KG1 (cell line): ENCODE measurements at regions not wholly inside any gene's neighbourhood (a gene's known extent, or its start where the extent isn't known, plus 50 kb on each side); places are given as distances from the start of the nearest gene placed in this dataset.
"Not testable (repeated sequence)": the region's sequence is repeated elsewhere in the genome, so short reads cannot be mapped to it uniquely, and the experiment has no call there.

Experiments
- DNase-seq: peaks from one replicate; lab custom pipeline; 2025; lab: John Stamatoyannopoulos, UW

DNA sequence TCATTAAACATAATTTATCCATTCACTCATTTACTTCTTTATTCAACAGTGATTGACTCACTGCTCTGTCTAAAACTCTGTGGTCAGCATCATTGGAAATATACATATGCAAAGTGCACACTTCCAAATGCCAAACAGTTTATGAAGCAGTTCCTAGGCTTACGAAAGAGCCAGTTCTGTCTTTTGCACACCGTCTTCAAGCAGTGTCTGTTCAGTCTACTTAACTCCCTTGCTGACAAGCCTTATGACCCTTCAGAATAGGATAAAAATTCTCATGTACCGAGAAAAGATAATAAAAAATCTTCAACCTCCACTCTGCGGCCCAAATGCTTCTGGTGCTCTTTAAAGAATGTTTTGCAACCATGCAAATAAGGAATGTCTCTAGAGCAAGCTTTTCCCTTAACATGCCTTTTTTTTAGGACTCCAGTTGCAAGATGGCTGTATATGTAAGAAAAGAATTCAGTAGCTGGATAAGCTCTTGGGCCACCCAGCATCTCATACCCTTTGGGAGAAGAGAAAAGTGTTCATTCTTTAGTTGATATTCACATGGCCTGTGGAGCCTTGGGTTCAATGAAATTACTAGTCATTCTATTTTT, 1037.0 kb upstream of the SLIT2 start:
- DNase-seq = no peak

DNA sequence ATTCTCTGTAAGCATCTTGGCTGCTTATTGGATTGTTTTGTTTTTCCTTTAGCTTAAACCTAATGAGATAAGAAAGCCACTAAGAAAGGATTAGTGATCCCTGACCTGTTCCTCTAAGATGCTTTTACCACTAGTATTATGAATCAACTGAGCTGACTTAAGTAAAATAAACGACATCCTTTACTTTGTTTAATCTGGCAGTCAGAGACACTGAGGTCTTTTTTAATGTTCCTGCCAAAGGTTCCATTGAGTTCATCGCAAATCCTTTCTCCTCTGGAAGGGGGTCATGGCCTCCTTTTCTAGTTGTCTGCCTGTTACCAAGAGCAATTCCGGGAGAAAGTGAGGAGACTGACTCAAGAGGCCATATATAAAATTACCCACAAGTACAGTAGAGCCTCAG, 1038.3 kb upstream of the SLIT2 start:
- no peak for DNase-seq

DNA sequence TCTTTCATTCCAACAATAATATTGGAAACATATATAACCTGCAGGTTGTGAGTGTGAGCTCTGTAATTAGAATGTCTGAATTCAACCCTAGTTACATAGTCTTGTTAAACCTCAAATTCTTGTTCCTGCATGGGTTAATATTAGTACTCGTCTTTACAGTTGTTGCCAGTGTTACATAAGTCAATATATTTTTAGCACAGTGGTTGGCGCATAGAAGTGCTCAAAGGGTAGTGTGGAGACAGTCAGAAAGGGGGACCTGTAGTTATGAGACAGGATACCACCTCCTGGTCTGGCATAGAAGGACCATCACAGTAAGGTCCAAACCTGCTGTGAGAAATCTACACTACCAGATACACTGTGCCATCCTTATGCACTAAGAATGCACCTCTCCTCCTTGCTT, 1045.9 kb upstream of the SLIT2 start:
- no peak for DNase-seq

DNA sequence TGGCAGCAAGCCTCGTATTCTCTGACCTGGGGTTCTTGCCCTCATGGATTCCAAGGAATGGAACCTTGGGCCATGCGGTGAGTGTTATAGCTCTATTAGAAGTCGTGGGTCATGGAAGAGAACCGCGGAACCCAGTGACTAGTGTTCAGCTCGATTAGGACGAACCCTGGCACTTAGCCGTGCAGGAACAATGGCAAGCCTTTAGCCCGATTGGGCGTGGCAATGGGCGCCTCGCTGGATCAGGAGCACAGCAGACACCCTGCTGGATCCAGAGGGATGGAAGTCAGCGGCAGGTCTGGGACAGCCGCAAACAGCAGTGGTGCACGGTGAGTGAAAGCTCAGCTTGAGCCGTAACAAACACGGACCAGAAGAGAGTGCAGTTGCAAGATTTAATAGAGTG, 1053.9 kb upstream of the SLIT2 start:
- DNase-seq = not testable (repeated sequence)

DNA sequence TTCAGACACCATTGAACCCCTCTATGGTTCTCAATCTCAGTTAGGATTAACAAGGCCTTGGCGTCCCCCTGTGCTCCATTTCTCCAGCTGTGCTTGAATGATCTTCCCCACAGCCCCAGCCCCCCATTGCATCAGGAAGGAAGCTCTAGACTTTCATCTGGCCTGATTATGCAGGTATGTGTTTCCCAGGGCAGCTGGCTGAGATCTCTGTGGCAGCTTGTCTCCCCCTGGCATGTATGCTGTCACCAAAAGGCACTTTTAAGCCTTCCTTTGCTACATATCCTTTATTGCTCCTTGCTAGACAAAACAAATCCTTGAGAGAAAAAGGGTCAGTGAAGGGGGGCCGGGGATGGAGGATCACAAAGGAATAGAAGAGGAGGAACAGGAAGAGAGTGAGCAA, 1056.0 kb upstream of the SLIT2 start:
- no peak for DNase-seq

DNA sequence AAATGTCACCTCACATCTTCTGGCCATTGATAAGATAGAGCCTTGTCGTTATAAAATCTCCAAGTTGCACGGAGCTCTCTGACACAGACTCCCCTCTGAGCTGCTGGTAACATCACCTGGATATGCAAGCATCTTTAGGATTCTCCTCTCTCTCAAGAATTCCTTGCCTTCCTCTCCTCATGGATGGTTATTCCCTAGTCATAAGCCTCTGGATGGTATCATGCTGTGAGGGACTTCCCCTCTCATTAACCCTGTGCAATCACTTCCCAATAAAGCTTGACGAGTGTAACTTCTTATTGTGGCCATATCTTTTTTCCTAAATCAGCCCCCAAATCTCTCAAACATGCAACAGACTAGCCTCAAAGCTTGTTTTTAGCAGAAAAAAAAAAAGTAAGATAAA, 1057.0 kb upstream of the SLIT2 start:
- no peak for DNase-seq

DNA sequence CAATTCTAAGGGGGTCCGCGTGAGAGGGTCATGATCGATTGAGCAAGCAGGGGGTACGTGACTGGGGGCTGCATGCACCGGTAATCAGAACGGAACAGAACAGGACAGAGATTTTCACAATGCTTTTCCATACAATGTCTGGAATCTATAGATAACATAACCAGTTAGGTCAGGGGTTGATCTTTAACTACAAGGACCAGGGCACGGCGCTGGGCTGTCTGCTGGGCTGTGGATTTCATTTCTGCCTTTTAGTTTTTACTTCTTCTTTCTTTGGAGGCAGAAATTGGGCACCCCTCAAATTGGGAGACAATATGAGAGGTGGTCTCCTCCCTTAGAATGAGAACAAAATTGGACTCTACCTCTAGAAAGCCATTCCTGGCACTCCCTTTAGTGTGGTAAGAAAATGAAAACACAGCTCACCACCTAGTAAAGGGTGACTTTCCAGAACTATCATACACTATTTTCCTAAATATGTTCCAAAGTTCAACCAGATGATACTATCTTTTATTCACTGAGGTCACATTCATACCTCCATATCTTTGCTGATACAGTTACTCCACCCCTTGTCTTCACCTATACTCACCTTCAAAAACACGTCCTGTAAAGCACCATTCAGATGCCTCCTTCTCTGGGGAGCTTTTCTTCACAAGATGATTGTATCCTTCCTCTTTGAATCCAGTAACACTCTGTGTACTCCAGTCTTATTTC, 1058.3 kb upstream of the SLIT2 start:
- DNase-seq = no peak

DNA sequence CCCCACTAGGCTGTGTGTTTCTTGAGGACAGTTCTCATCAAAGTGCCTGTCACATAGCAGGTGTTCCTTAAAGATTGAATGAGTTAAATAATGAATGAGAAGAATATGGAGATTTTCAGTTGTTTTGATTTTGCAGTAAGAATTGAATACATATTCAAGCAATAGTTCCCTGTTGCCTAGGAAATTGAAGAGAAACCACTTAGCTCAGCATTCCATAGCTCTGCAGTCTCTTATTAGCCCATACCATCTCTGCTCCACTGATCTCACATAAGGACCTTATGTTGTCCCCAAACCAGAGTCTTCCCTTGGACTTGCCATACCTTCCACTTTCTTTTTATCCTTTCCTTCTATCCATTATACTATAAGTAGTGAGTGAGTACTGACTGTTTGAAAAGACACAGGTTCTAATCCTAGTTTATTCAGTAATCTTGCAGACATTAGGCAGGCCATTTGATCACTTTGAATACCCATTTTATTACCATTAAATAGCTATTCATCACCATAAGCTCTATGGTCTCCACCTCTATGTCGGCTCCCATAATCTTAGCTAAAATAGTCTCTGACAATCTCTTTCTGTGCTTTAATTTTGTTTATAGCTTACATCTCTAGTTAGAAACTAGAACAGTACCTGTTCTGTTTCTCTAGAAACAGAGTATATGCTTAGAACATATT, 1059.6 kb upstream of the SLIT2 start:
- DNase-seq = no peak

DNA sequence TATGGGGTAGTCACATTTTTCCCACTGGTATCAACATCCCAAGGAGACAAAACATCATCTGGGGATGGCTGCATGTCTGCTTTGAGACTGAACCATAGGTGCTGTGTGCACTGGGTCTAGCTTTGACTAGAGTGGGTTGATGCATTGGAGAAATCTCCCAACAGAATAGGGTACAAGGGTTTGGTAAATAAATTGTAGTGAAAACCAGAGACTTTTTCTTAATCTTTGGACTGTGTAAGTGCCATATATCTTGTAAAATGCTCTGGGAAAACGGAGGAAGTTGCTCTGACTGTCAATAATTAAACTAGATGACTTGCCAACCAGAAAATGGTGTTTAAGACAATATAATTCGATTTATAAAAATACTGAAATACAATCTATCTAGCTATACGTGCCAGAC, 1064.0 kb upstream of the SLIT2 start:
- DNase-seq = no peak

DNA sequence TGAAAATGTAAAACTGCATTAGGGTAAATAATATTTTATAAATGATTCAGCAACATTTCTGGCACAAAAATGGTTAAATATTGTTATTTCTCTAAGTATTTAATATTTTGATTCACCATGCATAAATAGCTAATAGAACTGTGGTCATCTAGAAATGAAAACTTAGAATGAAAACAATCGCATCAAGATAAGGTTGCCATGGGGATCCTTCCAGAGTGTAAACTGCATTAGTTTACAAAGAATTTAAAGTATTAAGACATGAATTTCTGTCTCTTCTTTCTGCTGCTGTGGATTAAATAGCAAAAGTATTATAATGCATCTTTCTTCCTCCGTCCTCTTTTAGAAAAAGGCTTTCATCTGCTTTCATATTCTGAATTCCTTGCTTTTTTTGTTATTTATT, 1064.6 kb upstream of the SLIT2 start:
- no peak for DNase-seq

DNA sequence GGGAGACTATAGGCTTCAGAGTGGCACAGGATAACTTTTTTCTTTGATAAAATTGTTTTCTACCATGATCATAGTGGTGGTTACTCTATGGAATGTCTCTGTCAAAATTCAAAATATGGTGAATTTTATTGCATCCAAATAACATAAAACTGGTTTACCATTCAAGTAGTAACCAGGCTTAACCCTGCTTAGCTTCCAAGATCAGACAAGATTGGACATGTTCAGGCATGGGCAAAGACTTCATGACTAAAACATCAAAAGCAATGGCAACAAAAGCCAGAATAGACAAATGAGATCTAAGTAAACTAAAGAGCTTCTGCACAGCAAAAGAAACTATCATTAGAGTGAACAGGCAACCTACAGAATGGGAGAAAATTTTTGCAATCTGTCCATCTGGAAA, 1070.1 kb upstream of the SLIT2 start:
- DNase-seq = not testable (repeated sequence)

DNA sequence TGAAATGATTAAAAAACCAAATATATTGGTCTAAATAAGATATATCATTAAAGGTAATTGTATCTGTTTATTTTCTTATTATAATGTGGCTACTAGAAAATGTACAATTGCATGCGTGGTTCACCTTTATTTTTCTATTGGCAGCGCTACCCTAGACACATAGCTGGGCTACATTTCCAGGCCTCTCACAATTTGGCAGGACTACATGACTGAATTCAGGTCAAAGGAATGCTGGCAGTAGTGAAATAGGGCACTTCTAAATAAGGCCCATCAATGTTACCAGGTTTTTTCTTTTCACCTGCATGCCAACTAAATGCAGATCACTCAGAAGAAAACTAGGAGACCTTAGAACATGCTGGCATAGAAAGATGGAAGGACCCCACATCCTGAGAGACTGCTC, 1072.9 kb upstream of the SLIT2 start:
- no peak for DNase-seq

DNA sequence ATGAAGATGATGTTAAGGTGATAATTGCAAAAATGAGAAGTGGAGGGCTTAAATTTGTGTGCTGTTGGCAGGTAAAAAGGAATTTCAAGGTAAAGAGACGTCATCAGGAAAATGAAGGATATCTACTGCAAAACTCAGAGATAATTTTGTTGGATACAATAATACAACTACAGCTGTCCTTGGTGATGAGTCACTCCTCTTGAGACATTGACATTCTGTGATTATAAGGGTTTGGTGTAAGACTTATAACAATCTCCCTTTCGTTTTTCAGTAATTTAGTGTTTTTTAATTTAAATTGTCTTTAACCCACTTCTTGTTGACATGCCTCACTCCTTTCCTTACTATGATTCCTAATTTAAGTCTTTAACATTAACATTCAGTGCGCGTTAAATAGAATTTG, 1074.1 kb upstream of the SLIT2 start:
- DNase-seq = no peak

DNA sequence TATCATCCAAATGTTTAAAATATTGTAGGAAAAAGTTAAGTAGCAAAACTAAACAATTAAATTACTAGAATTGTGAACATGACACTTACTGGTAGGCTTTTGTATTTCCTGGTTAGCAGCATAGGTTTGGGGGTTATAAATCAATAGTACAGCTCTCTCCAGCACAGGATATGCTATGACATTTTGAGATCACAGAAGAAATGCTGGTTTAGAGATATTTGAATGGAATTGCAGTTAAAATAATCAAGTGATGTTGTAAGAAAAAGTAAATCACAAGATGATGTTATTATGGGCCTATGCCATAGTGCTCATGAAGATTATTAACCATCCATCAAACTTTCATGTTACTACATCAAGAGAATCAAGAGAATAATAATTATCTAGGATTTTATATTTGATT, 1079.9 kb upstream of the SLIT2 start:
- no peak for DNase-seq

DNA sequence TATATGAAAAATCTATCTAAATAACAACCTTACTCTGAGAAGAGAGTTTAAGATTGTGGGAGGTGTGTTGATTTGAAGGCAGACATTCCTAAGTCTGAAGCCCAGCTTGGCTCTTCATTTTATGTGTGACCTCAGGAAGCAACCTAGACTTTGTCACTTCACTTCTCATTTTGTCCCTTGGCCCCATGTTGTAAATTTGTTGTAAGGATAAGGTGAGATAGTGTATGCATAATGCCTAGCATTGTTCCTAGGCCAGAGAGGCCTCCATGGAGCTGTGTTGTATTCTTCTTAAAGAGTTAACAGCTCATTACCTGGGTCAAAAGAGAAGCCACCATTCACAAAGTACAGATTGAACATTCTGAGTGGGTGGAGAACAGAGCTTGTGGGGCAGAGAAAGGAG, 1084.4 kb upstream of the SLIT2 start:
- no peak for DNase-seq

DNA sequence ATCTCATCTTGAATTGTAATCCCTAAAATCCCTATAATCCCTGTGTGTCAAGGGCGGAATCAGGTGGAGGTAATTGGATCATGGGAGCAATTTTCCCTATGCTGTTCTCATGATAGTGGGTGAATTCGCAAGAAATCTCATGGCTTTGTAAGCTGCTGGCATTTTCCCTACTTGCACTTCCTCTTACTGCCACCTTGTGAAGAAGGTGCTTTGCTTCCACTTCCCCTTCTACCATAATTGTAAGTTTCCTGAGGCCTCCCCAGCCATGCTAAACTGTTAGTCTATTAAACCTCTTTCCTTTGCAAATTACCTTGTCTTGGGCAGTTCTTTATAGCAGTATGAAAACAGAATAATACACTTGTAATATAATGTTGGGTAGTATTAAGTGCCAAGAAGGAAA, 1087.4 kb upstream of the SLIT2 start:
- DNase-seq = no peak

DNA sequence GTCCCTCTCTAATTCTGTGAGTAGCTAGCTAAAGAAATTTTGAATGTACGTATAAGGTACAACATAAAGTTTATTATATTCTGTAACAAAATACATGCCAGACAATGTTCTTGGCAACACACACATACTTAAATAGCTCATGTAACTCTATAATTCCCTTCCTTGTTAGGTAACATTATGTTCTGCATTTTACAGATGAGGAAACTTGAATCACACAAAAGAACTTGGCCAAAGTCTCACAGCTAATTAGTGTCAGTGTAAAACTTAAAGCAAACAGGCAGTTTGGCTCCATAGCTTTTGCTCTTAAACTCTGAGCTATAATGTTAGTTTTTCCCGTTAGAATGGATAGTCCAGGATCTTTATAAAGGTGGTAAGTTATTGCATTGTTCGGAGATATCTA, 1091.8 kb upstream of the SLIT2 start:
- no peak for DNase-seq

DNA sequence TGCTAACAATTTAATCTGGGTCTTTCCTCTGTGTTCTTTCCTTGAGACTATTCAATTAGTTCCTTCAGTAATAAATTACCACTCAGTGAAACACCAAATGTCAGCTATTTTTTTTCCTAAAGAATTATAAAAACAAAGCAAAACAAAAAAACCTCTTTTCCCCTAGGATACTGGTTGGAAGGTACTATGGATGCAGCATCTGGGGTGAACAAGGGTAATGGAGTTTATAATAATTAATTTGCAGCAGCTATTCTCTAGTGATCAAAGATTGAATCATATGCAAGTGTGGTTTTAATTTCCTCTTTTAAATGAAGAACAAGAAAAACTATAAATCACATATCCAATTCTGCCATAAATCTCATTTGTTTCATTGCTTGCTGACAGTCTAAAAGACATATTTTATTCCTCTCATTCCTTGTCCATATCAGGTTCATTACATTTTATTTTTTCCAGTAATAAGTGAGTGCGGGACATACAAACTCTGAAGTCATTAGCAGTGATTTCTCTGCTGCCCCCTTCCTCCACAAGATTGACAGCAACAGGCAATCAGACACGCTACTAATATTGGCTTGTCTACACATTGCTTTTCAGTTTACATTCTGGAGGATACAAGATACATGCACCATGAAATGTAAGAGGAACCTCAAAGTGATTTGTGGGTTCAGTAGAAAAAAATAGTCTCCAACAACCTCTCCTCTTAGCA, 1093.4 kb upstream of the SLIT2 start:
- no peak for DNase-seq

DNA sequence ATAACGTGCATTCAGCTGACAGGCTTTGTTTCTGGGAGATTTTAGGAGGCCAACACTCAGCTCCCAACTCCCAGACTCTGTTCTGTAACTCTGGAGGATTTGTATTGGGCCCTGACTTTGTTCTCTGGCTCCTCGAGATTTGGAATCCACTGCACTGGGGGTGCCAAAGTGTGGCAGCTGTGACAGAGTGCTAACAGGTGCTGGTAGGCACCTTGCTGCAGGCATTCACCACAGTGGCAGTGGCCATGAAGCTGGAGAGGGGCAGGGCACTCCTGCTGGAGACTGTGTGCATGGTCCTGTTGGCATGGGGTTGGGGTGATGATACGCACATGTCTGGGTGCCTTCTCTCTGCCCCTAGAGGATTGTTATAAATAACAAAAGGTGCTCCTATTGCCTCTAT, 1094.9 kb upstream of the SLIT2 start:
- no peak for DNase-seq

DNA sequence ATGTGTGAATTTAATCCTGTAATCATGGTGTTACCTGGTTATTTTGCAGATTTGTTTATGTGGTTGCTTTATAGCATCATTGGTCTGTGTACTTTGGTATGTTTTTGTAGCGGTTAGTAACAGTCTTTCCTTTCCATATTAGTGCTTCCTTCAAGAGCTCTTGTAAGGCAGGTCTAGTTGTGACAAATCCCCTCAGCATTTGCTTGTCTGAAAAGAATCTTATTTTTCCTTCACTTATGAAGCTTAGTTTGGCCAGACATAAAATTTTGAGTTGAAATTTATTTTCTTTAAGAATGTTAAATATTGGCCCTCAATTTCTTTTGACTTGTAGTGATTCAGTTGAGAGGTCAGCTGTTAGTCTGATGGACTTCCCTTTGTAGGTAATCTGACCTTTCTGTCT, 1096.1 kb upstream of the SLIT2 start:
- DNase-seq = no peak

DNA sequence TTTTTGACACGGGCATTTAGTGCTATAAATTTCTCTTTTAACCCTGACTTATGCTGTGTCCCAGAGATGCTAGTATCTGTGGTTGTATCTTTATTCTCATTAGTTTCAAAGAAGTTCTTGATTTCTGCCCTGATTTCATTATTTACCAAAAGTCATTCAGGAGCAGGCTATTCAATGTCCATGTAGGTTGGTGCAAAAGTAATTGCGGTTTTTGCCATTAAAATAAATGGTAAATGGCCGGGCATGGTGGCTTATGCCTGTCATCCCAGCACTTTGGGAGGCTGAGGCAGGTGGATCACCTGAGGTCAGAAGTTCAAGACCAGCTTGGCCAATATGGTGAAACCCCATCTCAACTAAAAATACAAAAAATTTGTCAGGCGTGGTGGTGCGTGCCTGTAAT, 1097.4 kb upstream of the SLIT2 start:
- DNase-seq = not testable (repeated sequence)

DNA sequence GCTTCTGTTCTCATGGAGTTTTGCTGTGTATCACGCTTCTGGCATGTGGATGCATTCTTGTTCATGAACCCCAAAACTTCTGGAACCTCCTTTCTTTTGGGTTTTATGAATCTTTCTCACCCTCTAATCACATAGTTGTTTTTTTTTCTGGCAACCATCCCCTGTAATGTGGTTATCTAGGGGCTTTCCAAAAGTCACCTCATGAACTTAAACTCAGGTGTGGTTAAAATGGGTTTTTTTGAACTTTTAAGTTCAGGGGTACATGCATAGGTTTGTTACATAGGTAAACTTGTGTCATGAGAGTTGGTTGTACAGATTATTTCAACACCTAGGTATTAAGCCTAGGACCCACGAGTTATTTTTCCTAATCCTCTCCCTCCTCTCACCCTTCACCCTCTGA, 1099.4 kb upstream of the SLIT2 start:
- DNase-seq = no peak

DNA sequence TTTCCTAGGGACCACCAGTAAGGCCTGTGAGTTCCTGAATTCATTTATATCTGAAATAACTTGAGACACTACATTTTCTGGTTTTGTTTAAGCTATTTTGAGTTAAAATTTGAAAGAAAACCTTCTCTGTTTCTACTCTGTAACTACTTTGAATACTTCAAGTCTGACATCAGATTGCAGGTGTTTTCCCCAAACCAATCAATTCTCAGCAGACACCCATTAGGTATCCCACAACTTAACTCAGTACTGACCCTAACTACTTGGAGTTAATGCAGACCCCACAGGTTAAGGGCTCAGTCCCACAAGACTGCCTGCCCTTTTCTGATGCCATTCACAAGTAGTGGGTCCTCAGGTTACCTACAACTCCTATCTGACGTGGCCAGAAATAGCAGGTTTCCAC, 1100.0 kb upstream of the SLIT2 start:
- no peak for DNase-seq
